GM12878 (cell line): ENCODE measurements at regions not wholly inside any gene's neighbourhood (a gene's known extent, or its start where the extent isn't known, plus 50 kb on each side); places are given as distances from the start of the nearest gene placed in this dataset.

ENCODE experiments used
- ATAC-seq: fragments of 200-7000 bp; cut with Tn5 transposase; 3 replicates; pipeline ENCODE4 v1.9.1; 2020; ENCODE audit warnings: mild to moderate bottlenecking, moderate library complexity
- BruUV-seq: library from RNA; stranded (reverse); fragments of 400-500 nt; replicated peaks from 2 replicates; lab custom pipeline; 2021; lab: Mats Ljungman, UMichigan
- CTCF ChIA-PET: fragments of 300-600 bp; sonication (Branson Sonifier 250); formaldehyde crosslinking; extraction: SDS; loops from one replicate; lab custom pipeline; 2021; ENCODE audit warnings: inconsistent platforms; lab: Yijun Ruan, JAX
- POLR2A ChIA-PET: fragments of 350-600 bp; formaldehyde crosslinking; extraction: SDS; loops from one replicate; lab custom pipeline; 2021; ENCODE audit warnings: inconsistent platforms; lab: Charles Lee
- RAD21 ChIA-PET: fragments of 300-600 bp; sonication (Branson Sonifier 250); formaldehyde crosslinking; loops from one replicate; lab custom pipeline; 2023; ENCODE audit warnings: antibody characterized with exemption; ENCODE audit not compliant: unreplicated experiment; lab: Charles Lee
- SMC1A ChIA-PET: fragments of 300-600 bp; sonication (Branson Sonifier 250); formaldehyde crosslinking; loops from one replicate; lab custom pipeline; 2023; ENCODE audit not compliant: unreplicated experiment, uncharacterized antibody; lab: Charles Lee
- DNase-seq: peaks from one replicate; pipeline ENCODE4 v3.0.0-alpha.2; 2011; ENCODE audit warnings: low read depth, low spot score
- FAIRE-seq: peaks from 3 replicates; lab custom pipeline; 2011; peaks lifted over from hg19 to GRCh38; lab: Jason Lieb, UNC
- H2AFZ ChIP-seq: 2 replicates; pipeline ENCODE4 v1.6.0; 2011; ENCODE audit warnings: low read depth, low read length, control low read depth; ENCODE audit not compliant: control insufficient read depth
- H3K27ac ChIP-seq: 2 replicates; pipeline ENCODE4 v1.5.1; 2011; ENCODE audit warnings: control low read depth; ENCODE audit not compliant: control insufficient read depth, insufficient read depth
- H3K27me3 ChIP-seq, 2 experiments: replicated peaks in 1 of 2; 2 replicates each; pipeline versions ENCODE4 v1.6.0 to v1.6.1; 2011; ENCODE audit warnings: low read length in 1 of 2; ENCODE audit not compliant: control insufficient read depth in 2 of 2, insufficient read depth in 2 of 2
- H3K36me3 ChIP-seq, 2 experiments: 2 replicates each; pipeline ENCODE4 v1.5.1; 2011; ENCODE audit warnings: low read length in 1 of 2; ENCODE audit not compliant: control insufficient read depth in 2 of 2, insufficient read depth in 2 of 2
- H3K4me1 ChIP-seq: 2 replicates; pipeline ENCODE4 v1.6.1; 2011; ENCODE audit warnings: mild to moderate bottlenecking, low read length, moderate library complexity, mixed read lengths; ENCODE audit not compliant: control insufficient read depth, insufficient read depth
- H3K4me2 ChIP-seq: 2 replicates; pipeline ENCODE4 v1.6.0; 2011; ENCODE audit warnings: control low read depth; ENCODE audit not compliant: control insufficient read depth, insufficient read depth
- H3K4me3 ChIP-seq: fragments of 200-600 bp; sonication (generic); 2 replicates; pipeline ENCODE4 v1.5.1; 2016
- H3K79me2 ChIP-seq: 2 replicates; pipeline ENCODE4 v1.6.0; 2011; ENCODE audit warnings: low read length; ENCODE audit not compliant: control insufficient read depth, insufficient read depth
- H3K9ac ChIP-seq: 2 replicates; pipeline ENCODE4 v1.8.0; 2011; ENCODE audit warnings: low read length, control low read depth, mixed read lengths; ENCODE audit not compliant: control insufficient read depth, insufficient read depth
- H3K9me3 ChIP-seq: replicated peaks from 3 replicates; pipeline ENCODE4 v1.5.1; 2011; ENCODE audit warnings: mild to moderate bottlenecking, low read length; ENCODE audit not compliant: control insufficient read depth, insufficient read depth
- H4K20me1 ChIP-seq: 2 replicates; pipeline ENCODE4 v1.6.0; 2011; ENCODE audit not compliant: control insufficient read depth, insufficient read depth
- ATF2 ChIP-seq: IDR thresholded peaks from 2 replicates; pipeline ENCODE4 v1.6.1; 2012; ENCODE audit warnings: low read length, inconsistent platforms
- CBFB ChIP-seq: IDR thresholded peaks from 2 replicates; pipeline ENCODE4 v1.6.1; 2016; ENCODE audit warnings: antibody characterized with exemption, low read depth
- CHD1 ChIP-seq: IDR thresholded peaks from 2 replicates; pipeline ENCODE4 v1.6.1; 2012; ENCODE audit warnings: low read depth, low read length, improper control_type of control experiment
- HCFC1 ChIP-seq: fragments of 150-350 bp; IDR thresholded peaks from 2 replicates; pipeline ENCODE4 v1.6.1; 2014; ENCODE audit warnings: low read length
- MAX ChIP-seq: IDR thresholded peaks from 2 replicates; pipeline ENCODE4 v1.6.1; 2012; ENCODE audit warnings: low read depth, low read length, improper control_type of control experiment
- MEF2B ChIP-seq: fragments of 450-650 bp; IDR thresholded peaks from 2 replicates; pipeline ENCODE4 v1.6.1; 2018; ENCODE audit warnings: mild to moderate bottlenecking, moderate library complexity; ENCODE audit not compliant: partially characterized antibody, poor library complexity, severe bottlenecking
- MLLT1 ChIP-seq: fragments of 450-650 bp; IDR thresholded peaks from 2 replicates; pipeline ENCODE4 v1.6.1; 2016; ENCODE audit warnings: mild to moderate bottlenecking
- PML ChIP-seq: IDR thresholded peaks from 2 replicates; pipeline ENCODE4 v1.6.1; 2012; ENCODE audit warnings: low read length, inconsistent platforms
- PRDM15 ChIP-seq: fragments of 450-650 bp; formaldehyde crosslinking; IDR thresholded peaks from 2 replicates; pipeline ENCODE4 v1.4.0; 2020; ENCODE audit warnings: mild to moderate bottlenecking, moderate library complexity
- RAD51 ChIP-seq: fragments of 450-650 bp; IDR thresholded peaks from 2 replicates; pipeline ENCODE4 v1.6.1; 2016; ENCODE audit warnings: moderate library complexity, mild to moderate bottlenecking, inconsistent platforms
- SIN3A ChIP-seq: IDR thresholded peaks from 2 replicates; pipeline ENCODE4 v1.6.1; 2012; ENCODE audit warnings: low read depth, low read length, improper control_type of control experiment
- YBX1 ChIP-seq: fragments of 450-650 bp; IDR thresholded peaks from 2 replicates; pipeline ENCODE4 v1.6.1; 2016; ENCODE audit warnings: antibody characterized with exemption
- ZBTB11 ChIP-seq: fragments of 450-650 bp; formaldehyde crosslinking; IDR thresholded peaks from 2 replicates; pipeline ENCODE4 v1.5.0; 2022; ENCODE audit warnings: mild to moderate bottlenecking, missing genetic modification characterization
- ZZZ3 ChIP-seq: IDR thresholded peaks from 2 replicates; pipeline ENCODE4 v1.6.1; 2011; ENCODE audit warnings: low read depth; ENCODE audit not compliant: control insufficient read depth, insufficient read length
- WGBS: methylation state at CpG from one replicate; pipeline ENCODE4 v1.1.6; 2016; ENCODE audit warnings: low lambda C conversion rate; ENCODE audit not compliant: insufficient replicate concordance, insufficient coverage; ENCODE audit errors: missing lambda C conversion rate; 5-methylcytosine and 5-hydroxymethylcytosine counted together
- in situ Hi-C: fragments of 300-500 bp; cut with MboI; formaldehyde crosslinking; loops from 9 replicates; pipeline ENCODE4 v1.14.3; 2018; ENCODE audit warnings: mixed read lengths
- intact Hi-C: fragments of 100-400 bp; cut with micrococcal nuclease; formaldehyde crosslinking; loops from one replicate; pipeline ENCODE4 v1.14.2; 2022; ENCODE audit not compliant: unreplicated experiment

- POLR2A ChIA-PET, result no interaction called here
- in situ Hi-C loops, result no loop called here
- no peaks in the 10 kb centered on the region for H3K9me3 ChIP-seq
- no peak overlapping the region for H2AFZ ChIP-seq
- RAD21 ChIA-PET, result no interaction called here
- H3K4me3 ChIP-seq, result no peak overlapping the region
- ATAC-seq (no peak), DNase-seq (no peak), FAIRE-seq (no peak)
- intact Hi-C loops, result no loop called here
- no peak overlapping the region for H3K9ac ChIP-seq
- no peaks in the 10 kb centered on the region for H3K79me2 ChIP-seq
- no peaks in the 10 kb centered on the region for H3K4me1 ChIP-seq
- H4K20me1 ChIP-seq, result no peaks in the 10 kb centered on the region
- H3K36me3 ChIP-seq, result no peaks in the 10 kb centered on the region
- CTCF ChIA-PET, result no interaction called here
- no peak overlapping the region for H3K4me2 ChIP-seq
- no TSS peak for BruUV-seq
- WGBS, result 24% methylated on average over 5 of the region's 5 CpGs
- SMC1A ChIA-PET, result no interaction called here
- no peaks in the 10 kb centered on the region for H3K27me3 ChIP-seq
- no peak overlapping the region for H3K27ac ChIP-seq
- TF ChIP-seq MEF2B, result no peak
- no peak for TF ChIP-seq MAX
- TF ChIP-seq PML, result no peak
- no peak for TF ChIP-seq RAD51
- TF ChIP-seq CHD1, result no peak
- TF ChIP-seq ZZZ3, result no peak
- no peak for TF ChIP-seq CBFB
- TF ChIP-seq SIN3A, result no peak
- no peak for TF ChIP-seq YBX1
- no peak for TF ChIP-seq PRDM15 (CRISPR knock-in tag)
- no peak for TF ChIP-seq ZBTB11 (CRISPR knock-in tag)
- TF ChIP-seq HCFC1, result no peak
- no peak for TF ChIP-seq MLLT1
- TF ChIP-seq ATF2, result no peak
Observed at GRCh38 chr2:5897249-5897648, 205.1 kb downstream of the SOX11 start.
